ENCODE measurements at regions not wholly inside any gene's neighbourhood (a gene's known extent, or its start where the extent isn't known, plus 50 kb on each side); places are given as distances from the start of the nearest gene placed in this dataset.

GRCh38 chr9:89759572-89759971 lies 154.8 kb downstream of the GADD45G start:
- TF ChIP-seq CTCF (conservative IDR thresholded peaks at IDR 0.05; ENCODE audit: low read length) (no peak), EZH2phosphoT487 (IDR thresholded peaks at IDR 0.05; ENCODE audit: borderline replicate concordance, low read depth, low read length) (no peak)

All from OCI-LY7 (cell line).